Stimulated activated naive CD4-positive, alpha-beta T cell treated with Interleukin-2 at 50 U/mL for 16 hours (primary cell): ENCODE measurements at regions not wholly inside any gene's neighbourhood (a gene's known extent, or its start where the extent isn't known, plus 50 kb on each side); places are given as distances from the start of the nearest gene placed in this dataset.
"Not testable (repeated sequence)": the region's sequence is repeated elsewhere in the genome, so short reads cannot be mapped to it uniquely, and the experiment has no call there.

Experiments used
- DNase-seq: peaks from one replicate; lab custom pipeline; 2025; lab: John Stamatoyannopoulos, UW

GRCh38 chr2:180540761-180541160 is 439.6 kb upstream of the UBE2E3 start:
- no peak for DNase-seq

- DNase-seq, result no peak
These were observed 440.9 kb upstream of the UBE2E3 start for GRCh38 chr2:180539541-180539940.

GRCh38 chr2:180535289-180535688 is 445.1 kb upstream of the UBE2E3 start:
- no peak for DNase-seq

GRCh38 chr2:180531787-180532186 is 448.6 kb upstream of the UBE2E3 start:
- DNase-seq, result not testable (repeated sequence)

GRCh38 chr2:180524499-180524898 is 455.9 kb upstream of the UBE2E3 start:
- no peak for DNase-seq

- DNase-seq, result no peak
These were observed 456.6 kb upstream of the UBE2E3 start for GRCh38 chr2:180523621-180524340.

GRCh38 chr2:180520921-180521581 is 459.4 kb upstream of the UBE2E3 start:
- DNase-seq, result no peak

- no peak for DNase-seq
These were observed 460.2 kb upstream of the UBE2E3 start for GRCh38 chr2:180520206-180520605.

- no peak for DNase-seq
These were observed 461.1 kb upstream of the UBE2E3 start for GRCh38 chr2:180519276-180519675.

- DNase-seq, result no peak
These were observed 464.2 kb upstream of the UBE2E3 start for GRCh38 chr2:180516232-180516631.

GRCh38 chr2:180513389-180513788 is 467.0 kb upstream of the UBE2E3 start:
- DNase-seq, result no peak

- no peak for DNase-seq
These were observed 471.9 kb upstream of the UBE2E3 start for GRCh38 chr2:180508458-180508857.

- DNase-seq, result no peak
These were observed 473.4 kb upstream of the UBE2E3 start for GRCh38 chr2:180507028-180507427.

- DNase-seq, result no peak
These were observed 475.2 kb upstream of the UBE2E3 start for GRCh38 chr2:180505203-180505602.

GRCh38 chr2:180497621-180498152 is 482.7 kb upstream of the UBE2E3 start:
- no peak for DNase-seq

- DNase-seq, result no peak
These were observed 484.8 kb upstream of the UBE2E3 start for GRCh38 chr2:180495606-180496005.

- no peak for DNase-seq
These were observed 486.1 kb upstream of the UBE2E3 start for GRCh38 chr2:180494286-180494685.

- DNase-seq, result no peak
These were observed 475.6 kb upstream of the CWC22 start for GRCh38 chr2:180482696-180483095.

- no peak for DNase-seq
These were observed 474.9 kb upstream of the CWC22 start for GRCh38 chr2:180481998-180482397.

GRCh38 chr2:180478883-180479282 is 471.8 kb upstream of the CWC22 start:
- no peak for DNase-seq

GRCh38 chr2:180474716-180475115 is 467.6 kb upstream of the CWC22 start:
- no peak for DNase-seq

GRCh38 chr2:180473456-180473855 is 466.4 kb upstream of the CWC22 start:
- DNase-seq, result no peak

GRCh38 chr2:180472133-180472532 is 465.0 kb upstream of the CWC22 start:
- no peak for DNase-seq

GRCh38 chr2:180463608-180464007 is 456.5 kb upstream of the CWC22 start:
- DNase-seq, result no peak
